ENCODE measurements at regions not wholly inside any gene's neighbourhood (a gene's known extent, or its start where the extent isn't known, plus 50 kb on each side); places are given as distances from the start of the nearest gene placed in this dataset.

DNA sequence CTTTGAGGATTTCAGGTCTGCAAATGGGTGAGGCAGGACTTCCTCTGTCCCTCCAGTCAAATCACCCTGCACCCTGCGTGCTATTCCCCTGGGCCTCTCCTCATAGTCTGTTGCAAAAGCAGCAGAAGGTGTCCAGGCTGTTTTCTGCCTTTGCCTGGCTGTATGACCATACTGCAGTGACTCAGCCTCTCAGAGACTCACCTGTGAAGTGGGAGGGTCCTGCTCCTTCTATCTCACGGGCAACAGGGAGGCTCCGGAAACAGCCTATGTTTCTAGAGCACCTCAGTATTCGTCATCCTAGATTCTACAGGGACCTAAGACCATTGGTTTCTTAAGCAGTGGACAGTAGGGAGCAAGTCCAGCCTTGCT, 216.4 kb downstream of the TLE3 start:
- TF ChIP-seq, protein P1, sequence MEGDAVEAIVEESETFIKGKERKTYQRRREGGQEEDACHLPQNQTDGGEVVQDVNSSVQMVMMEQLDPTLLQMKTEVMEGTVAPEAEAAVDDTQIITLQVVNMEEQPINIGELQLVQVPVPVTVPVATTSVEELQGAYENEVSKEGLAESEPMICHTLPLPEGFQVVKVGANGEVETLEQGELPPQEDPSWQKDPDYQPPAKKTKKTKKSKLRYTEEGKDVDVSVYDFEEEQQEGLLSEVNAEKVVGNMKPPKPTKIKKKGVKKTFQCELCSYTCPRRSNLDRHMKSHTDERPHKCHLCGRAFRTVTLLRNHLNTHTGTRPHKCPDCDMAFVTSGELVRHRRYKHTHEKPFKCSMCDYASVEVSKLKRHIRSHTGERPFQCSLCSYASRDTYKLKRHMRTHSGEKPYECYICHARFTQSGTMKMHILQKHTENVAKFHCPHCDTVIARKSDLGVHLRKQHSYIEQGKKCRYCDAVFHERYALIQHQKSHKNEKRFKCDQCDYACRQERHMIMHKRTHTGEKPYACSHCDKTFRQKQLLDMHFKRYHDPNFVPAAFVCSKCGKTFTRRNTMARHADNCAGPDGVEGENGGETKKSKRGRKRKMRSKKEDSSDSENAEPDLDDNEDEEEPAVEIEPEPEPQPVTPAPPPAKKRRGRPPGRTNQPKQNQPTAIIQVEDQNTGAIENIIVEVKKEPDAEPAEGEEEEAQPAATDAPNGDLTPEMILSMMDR (IDR thresholded peaks at IDR 0.05), result no peak
- TF ChIP-seq POLR2A (IDR thresholded peaks at IDR 0.05) (no peak), POLR2AphosphoS5 (IDR thresholded peaks at IDR 0.05) (no peak)
